ENCODE measurements at regions not wholly inside any gene's neighbourhood (a gene's known extent, or its start where the extent isn't known, plus 50 kb on each side); places are given as distances from the start of the nearest gene placed in this dataset.

DNA sequence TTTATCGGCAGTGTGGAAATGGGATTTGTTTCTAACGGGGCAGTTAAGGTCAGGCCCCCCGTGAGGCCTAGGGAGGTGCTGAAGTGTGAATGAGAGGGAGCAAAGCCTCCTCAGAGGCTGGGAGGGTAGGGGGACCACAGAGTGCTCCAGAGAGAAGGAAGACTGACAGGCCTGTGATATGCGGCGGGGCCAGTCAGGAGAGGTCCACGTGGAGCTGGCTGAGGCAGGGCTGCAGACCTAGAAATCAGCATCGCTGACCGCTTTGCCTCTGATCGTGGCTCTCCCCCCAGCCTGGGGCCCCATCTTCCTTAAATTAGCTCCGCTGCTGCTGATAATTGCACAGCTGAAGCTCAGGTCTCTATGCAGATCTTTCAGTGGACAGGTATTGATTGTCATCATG is 240.8 kb upstream of the PWP1 start:
- Mint-ChIP-seq H3K27me3 (ENCODE audit: low read depth) (no peaks in the 10 kb centered on the region), H3K27ac (no peak overlapping the region), H3K4me3 (ENCODE audit: low read depth) (no peak overlapping the region), H3K36me3 (ENCODE audit: low read depth) (no peaks in the 10 kb centered on the region), H3K4me1 (ENCODE audit: low read depth) (peaks cover 5% of the 10 kb centered on the region), H3K9me3 (no peaks in the 10 kb centered on the region)
- intact Hi-C loops (cut with micrococcal nuclease): no loop called here
- no peak for DNase-seq (ENCODE audit: low spot score)

GRCh38 chr12:107446476-107446875 is 239.1 kb upstream of the PWP1 start:
- DNase-seq (ENCODE audit: low spot score): no peak
- intact Hi-C loops (cut with micrococcal nuclease): no loop called here
- H3K27ac Mint-ChIP-seq: no peak overlapping the region
- H3K4me3 Mint-ChIP-seq (ENCODE audit: low read depth): no peak overlapping the region
- no peaks in the 10 kb centered on the region for H3K27me3 Mint-ChIP-seq (ENCODE audit: low read depth)
- H3K4me1 Mint-ChIP-seq (ENCODE audit: low read depth): no peaks in the 10 kb centered on the region
- no peaks in the 10 kb centered on the region for H3K36me3 Mint-ChIP-seq (ENCODE audit: low read depth)
- no peaks in the 10 kb centered on the region for H3K9me3 Mint-ChIP-seq

GRCh38 chr12:107447336-107447735 is 238.3 kb upstream of the PWP1 start:
- H3K27ac Mint-ChIP-seq: no peak overlapping the region
- H3K4me1 Mint-ChIP-seq (ENCODE audit: low read depth): no peaks in the 10 kb centered on the region
- H3K27me3 Mint-ChIP-seq (ENCODE audit: low read depth): no peaks in the 10 kb centered on the region
- H3K36me3 Mint-ChIP-seq (ENCODE audit: low read depth): no peaks in the 10 kb centered on the region
- DNase-seq (ENCODE audit: low spot score): no peak
- H3K9me3 Mint-ChIP-seq: no peaks in the 10 kb centered on the region
- H3K4me3 Mint-ChIP-seq (ENCODE audit: low read depth): no peak overlapping the region
- intact Hi-C loops (cut with micrococcal nuclease): no loop called here

DNA sequence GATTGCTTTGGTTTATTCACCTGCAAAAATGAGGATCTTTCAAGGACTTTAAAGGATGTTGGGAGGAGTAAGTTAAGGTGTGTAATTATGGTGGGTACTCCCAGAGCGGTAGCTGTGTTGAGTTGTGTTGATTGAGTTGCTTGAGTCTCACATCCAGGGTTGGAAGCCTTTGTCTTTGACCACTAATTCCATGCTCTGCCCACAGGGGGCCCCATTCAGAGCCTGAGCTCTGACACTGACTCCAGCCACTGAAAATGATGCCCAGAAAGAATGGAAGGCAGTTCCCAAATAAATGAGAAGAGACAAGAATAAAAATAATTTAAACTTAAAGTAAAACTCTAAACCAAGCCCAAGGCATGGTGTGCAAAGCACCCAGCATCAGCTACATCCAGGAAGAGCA is 237.4 kb upstream of the PWP1 start:
- Mint-ChIP-seq H3K9me3 (no peaks in the 10 kb centered on the region), H3K27ac (no peak overlapping the region), H3K36me3 (ENCODE audit: low read depth) (no peaks in the 10 kb centered on the region), H3K27me3 (ENCODE audit: low read depth) (no peaks in the 10 kb centered on the region), H3K4me3 (ENCODE audit: low read depth) (no peak overlapping the region), H3K4me1 (ENCODE audit: low read depth) (no peaks in the 10 kb centered on the region)
- DNase-seq (ENCODE audit: low spot score): no peak
- intact Hi-C loops (cut with micrococcal nuclease): no loop called here

- no peak for DNase-seq (ENCODE audit: low spot score)
- no peak overlapping the region for H3K4me3 Mint-ChIP-seq (ENCODE audit: low read depth)
- no peaks in the 10 kb centered on the region for H3K27me3 Mint-ChIP-seq (ENCODE audit: low read depth)
- no peaks in the 10 kb centered on the region for H3K36me3 Mint-ChIP-seq (ENCODE audit: low read depth)
- no peak overlapping the region for H3K27ac Mint-ChIP-seq
- no peaks in the 10 kb centered on the region for H3K9me3 Mint-ChIP-seq
- intact Hi-C loops (cut with micrococcal nuclease): no loop called here
- no peaks in the 10 kb centered on the region for H3K4me1 Mint-ChIP-seq (ENCODE audit: low read depth)
Observed at GRCh38 chr12:107449891-107450290, 235.7 kb upstream of the PWP1 start.

DNA sequence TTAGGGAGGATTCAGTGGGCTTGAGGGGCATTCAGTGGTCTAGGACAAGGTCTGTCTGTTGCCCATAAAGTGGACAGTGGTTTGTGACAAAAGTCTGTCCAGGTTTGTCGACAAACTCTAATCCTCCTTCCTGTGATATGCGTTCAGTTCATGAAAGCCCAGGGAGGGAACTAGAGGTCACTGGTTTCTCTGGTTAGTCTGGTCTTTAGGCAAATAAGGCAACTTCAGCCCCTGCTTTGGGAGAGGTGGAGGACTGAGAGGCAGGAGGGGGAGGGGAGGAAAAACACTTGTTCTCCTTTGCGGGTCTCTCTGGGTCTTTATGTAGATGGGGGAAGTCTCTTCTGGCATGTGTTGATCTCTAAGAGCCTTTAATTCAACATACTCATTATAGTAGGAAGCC is 235.1 kb upstream of the PWP1 start:
- intact Hi-C loops (cut with micrococcal nuclease): no loop called here
- Mint-ChIP-seq H3K4me1 (ENCODE audit: low read depth) (no peaks in the 10 kb centered on the region), H3K27me3 (ENCODE audit: low read depth) (no peaks in the 10 kb centered on the region), H3K27ac (no peak overlapping the region), H3K9me3 (no peaks in the 10 kb centered on the region), H3K36me3 (ENCODE audit: low read depth) (no peaks in the 10 kb centered on the region), H3K4me3 (ENCODE audit: low read depth) (no peak overlapping the region)
- no peak for DNase-seq (ENCODE audit: low spot score)

DNA sequence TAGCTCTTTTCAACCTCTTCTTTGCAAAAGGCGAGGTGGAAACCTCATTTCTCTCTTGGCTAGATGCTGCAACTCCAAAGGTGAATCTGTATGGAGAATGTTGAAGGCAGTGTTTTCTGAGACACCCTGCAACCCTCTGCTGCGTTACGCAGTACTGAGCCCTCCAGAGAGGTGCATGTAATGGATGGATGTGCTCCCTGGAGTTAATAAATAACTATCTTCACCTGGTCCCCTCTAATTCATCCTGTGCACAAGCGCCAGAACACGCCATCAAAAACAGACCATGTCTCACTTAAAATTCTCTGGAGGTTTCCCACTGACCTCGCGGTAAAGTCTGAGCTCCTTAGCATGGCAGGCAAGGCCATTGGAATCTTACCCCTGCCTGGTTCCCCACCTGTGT is 234.4 kb upstream of the PWP1 start:
- H3K27ac Mint-ChIP-seq: no peak overlapping the region
- H3K4me1 Mint-ChIP-seq (ENCODE audit: low read depth): no peaks in the 10 kb centered on the region
- intact Hi-C loops (cut with micrococcal nuclease): no loop called here
- no peak overlapping the region for H3K4me3 Mint-ChIP-seq (ENCODE audit: low read depth)
- no peaks in the 10 kb centered on the region for H3K36me3 Mint-ChIP-seq (ENCODE audit: low read depth)
- no peaks in the 10 kb centered on the region for H3K9me3 Mint-ChIP-seq
- DNase-seq (ENCODE audit: low spot score): no peak
- no peaks in the 10 kb centered on the region for H3K27me3 Mint-ChIP-seq (ENCODE audit: low read depth)

DNA sequence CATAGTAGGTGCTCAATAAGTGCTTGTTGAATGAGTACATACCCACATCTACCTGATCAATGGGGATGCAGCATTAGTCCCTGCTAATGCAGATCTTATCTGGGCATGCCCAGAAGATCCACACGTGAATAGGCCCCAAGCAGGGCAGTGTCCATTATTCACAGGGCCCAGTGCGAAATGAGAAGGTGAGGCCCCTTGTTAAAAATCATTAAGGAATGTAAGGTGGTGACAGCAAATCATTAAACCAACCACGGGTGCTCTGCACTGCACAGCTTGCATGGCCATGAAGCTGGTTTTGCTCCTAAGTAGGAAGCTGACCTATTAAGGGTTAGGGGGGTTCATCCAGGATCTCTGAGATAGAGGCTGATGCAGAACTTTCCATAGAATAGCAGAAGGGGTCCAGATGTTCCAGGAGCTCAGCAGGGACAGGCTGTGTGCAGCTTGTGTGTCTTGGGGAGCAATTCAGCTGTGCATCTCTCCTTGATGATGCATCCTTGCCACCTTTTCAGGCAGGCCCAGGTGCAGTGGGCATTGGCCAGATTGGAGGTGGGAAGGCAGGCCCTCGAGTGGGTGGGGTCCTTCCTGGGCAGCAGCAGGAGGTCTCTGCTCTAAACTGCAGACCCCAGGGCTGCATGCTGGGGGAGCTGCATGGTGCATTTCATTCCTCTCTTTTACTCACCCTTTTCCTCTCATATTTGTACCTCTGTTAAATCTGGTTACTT is 231.3 kb upstream of the PWP1 start:
- no peak for DNase-seq (ENCODE audit: low spot score)
- Mint-ChIP-seq H3K27ac (no peak overlapping the region), H3K4me1 (ENCODE audit: low read depth) (no peaks in the 10 kb centered on the region), H3K4me3 (ENCODE audit: low read depth) (no peak overlapping the region), H3K27me3 (ENCODE audit: low read depth) (no peaks in the 10 kb centered on the region), H3K9me3 (no peaks in the 10 kb centered on the region), H3K36me3 (ENCODE audit: low read depth) (no peaks in the 10 kb centered on the region)
- intact Hi-C loops (cut with micrococcal nuclease): no loop called here

- H3K9me3 Mint-ChIP-seq: no peaks in the 10 kb centered on the region
- peaks cover 7% of the 10 kb centered on the region for H3K4me1 Mint-ChIP-seq (ENCODE audit: low read depth)
- no peaks in the 10 kb centered on the region for H3K36me3 Mint-ChIP-seq (ENCODE audit: low read depth)
- no peak overlapping the region for H3K4me3 Mint-ChIP-seq (ENCODE audit: low read depth)
- no peaks in the 10 kb centered on the region for H3K27me3 Mint-ChIP-seq (ENCODE audit: low read depth)
- DNase-seq (ENCODE audit: low spot score): no peak
- intact Hi-C loops (cut with micrococcal nuclease): no loop called here
- H3K27ac Mint-ChIP-seq: no peak overlapping the region
Observed at GRCh38 chr12:107457362-107457935, 228.2 kb upstream of the PWP1 start.

DNA sequence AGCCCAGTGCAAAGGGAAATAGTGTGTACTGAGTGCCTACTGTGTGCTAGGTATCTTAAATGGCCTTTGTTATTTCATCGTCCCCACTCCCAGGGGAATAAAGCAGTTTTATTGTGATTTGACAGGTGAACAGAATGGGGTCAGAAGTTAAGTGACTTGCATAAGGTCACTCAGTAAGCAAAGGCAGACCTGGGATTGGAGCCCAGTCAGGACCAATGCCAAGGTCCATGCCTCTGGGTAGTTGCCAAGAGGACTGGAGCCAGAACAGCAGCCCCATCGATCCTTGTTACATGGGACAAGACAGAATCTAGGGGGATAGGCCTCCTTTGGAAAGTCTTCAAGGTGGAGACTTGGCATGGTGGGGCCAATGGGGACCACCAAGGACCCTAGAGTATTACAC is 227.4 kb upstream of the PWP1 start:
- Mint-ChIP-seq H3K27me3 (ENCODE audit: low read depth) (no peaks in the 10 kb centered on the region), H3K27ac (no peak overlapping the region), H3K4me3 (ENCODE audit: low read depth) (no peak overlapping the region), H3K36me3 (ENCODE audit: low read depth) (no peaks in the 10 kb centered on the region), H3K9me3 (no peaks in the 10 kb centered on the region), H3K4me1 (ENCODE audit: low read depth) (peaks cover 7% of the 10 kb centered on the region)
- DNase-seq (ENCODE audit: low spot score): no peak
- intact Hi-C loops (cut with micrococcal nuclease): no loop called here

DNA sequence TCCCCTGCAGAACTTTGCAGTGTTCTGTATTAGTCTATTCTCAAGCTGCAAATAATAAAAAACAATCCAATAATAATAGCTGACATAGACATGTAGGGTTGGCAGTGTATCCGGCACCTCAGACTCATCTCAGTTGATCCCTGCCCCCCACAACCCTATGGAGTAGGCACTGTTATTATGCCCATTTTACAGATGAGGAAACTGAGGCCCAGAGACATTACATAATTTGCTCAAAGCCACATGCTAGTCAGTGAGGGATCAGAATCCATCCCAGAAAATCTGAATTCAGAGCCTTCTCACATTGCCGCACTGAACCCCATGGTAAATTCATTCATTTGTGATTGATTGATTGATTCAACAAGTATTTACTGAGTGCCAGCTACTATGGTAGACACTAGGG is 226.6 kb upstream of the PWP1 start:
- H3K4me1 Mint-ChIP-seq (ENCODE audit: low read depth): peaks cover 7% of the 10 kb centered on the region

GRCh38 chr12:107459641-107460040 is 226.0 kb upstream of the PWP1 start:
- H3K9me3 Mint-ChIP-seq: no peaks in the 10 kb centered on the region
- no peak overlapping the region for H3K4me3 Mint-ChIP-seq (ENCODE audit: low read depth)
- peaks cover 7% of the 10 kb centered on the region for H3K4me1 Mint-ChIP-seq (ENCODE audit: low read depth)
- no peaks in the 10 kb centered on the region for H3K27me3 Mint-ChIP-seq (ENCODE audit: low read depth)
- H3K36me3 Mint-ChIP-seq (ENCODE audit: low read depth): no peaks in the 10 kb centered on the region
- H3K27ac Mint-ChIP-seq: no peak overlapping the region
- intact Hi-C loops (cut with micrococcal nuclease): no loop called here
- no peak for DNase-seq (ENCODE audit: low spot score)

More for the DNA sequence above, 226.6 kb upstream of the PWP1 start:
- H3K27me3 Mint-ChIP-seq (ENCODE audit: low read depth): no peaks in the 10 kb centered on the region
- H3K27ac Mint-ChIP-seq: no peak overlapping the region
- no peaks in the 10 kb centered on the region for H3K36me3 Mint-ChIP-seq (ENCODE audit: low read depth)
- intact Hi-C loops (cut with micrococcal nuclease): no loop called here
- no peak overlapping the region for H3K4me3 Mint-ChIP-seq (ENCODE audit: low read depth)
- H3K9me3 Mint-ChIP-seq: no peaks in the 10 kb centered on the region
- no peak for DNase-seq (ENCODE audit: low spot score)

DNA sequence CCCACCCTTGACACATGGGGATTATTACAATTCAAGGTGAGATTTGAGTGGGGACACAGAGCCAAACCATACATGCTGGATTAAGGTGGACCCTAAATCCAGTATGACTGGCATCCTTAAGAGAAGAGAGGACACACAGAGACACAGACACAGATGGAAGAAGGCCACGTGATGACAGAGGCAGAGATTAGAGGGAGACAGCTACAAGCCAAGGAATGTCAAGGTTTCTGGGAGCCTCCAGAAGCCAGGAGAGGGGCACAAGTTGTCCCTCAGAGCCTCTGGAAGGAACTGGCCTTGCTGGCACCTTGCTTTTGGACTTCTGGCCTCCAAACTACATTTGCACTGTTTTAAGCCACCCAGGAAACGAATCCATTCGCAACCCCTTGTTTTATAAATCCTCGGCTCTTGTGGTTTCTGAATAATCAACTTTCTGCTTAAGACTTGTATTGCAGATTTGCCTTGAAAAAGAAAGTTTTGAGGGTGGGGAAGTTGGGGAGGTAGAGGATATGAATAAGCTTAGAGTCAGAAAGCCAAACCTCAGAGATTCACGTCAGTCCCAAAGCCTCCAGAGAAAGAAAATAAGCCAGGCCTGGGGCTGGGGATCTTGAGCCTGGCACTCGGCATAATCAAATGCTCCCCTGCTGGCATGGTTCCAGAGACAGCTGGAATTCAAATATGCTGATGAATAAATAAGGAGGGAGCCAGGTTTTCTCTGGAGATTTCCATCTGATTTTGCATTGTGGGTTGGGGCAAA is 224.2 kb upstream of the PWP1 start:
- Mint-ChIP-seq H3K36me3 (ENCODE audit: low read depth) (no peaks in the 10 kb centered on the region), H3K27me3 (ENCODE audit: low read depth) (no peaks in the 10 kb centered on the region), H3K27ac (no peak overlapping the region), H3K9me3 (no peaks in the 10 kb centered on the region), H3K4me1 (ENCODE audit: low read depth) (peaks cover 11% of the 10 kb centered on the region), H3K4me3 (ENCODE audit: low read depth) (no peak overlapping the region)
- intact Hi-C loops (cut with micrococcal nuclease): no loop called here
- DNase-seq (ENCODE audit: low spot score): no peak

All from activated T-helper 2 cell treated with anti-CD3 and anti-CD28 coated beads, Interferon-gamma antibody, Interleukin-2, Interleukin-4, amounts not matched to agents 10 μg/mL and 5 μg/mL and 100 μg/mL, durations not matched to agents 14 hours and 24 hours and 36 hours (primary cell).